NCI-H2196 (cell line): ENCODE measurements at regions not wholly inside any gene's neighbourhood (a gene's known extent, or its start where the extent isn't known, plus 50 kb on each side); places are given as distances from the start of the nearest gene placed in this dataset.

Experiments
- DNase-seq: peaks from one replicate; lab custom pipeline; 2025; ENCODE audit not compliant: unreplicated experiment; lab: John Stamatoyannopoulos, UW

GRCh38 chr5:158644301-158644700 lies 455.4 kb downstream of the EBF1 start:
- DNase-seq = no peak

DNA sequence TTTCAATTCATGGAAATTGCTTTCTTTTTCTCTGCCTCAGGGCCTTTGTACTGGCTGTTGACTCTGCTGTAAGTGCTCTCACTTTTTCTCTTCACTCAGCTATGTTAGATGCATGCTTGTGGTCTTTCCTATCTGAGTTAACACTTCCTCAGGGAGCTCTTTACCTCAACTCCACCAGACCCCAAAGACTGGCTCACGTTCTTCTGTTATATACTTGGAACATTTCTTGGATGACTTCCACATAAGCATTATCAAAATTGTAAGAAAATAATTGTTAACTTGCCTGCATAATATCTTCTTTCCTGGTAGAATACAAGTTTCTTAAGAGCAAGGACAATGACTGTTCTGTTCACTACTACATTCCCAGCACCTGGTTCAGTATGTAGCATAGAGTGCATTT lies 455.9 kb downstream of the EBF1 start:
- no peak for DNase-seq

- DNase-seq = no peak
Measured at GRCh38 chr5:158642879-158643278, 456.8 kb downstream of the EBF1 start.

- no peak for DNase-seq
Measured at GRCh38 chr5:158641016-158641415, 458.7 kb downstream of the EBF1 start.

DNA sequence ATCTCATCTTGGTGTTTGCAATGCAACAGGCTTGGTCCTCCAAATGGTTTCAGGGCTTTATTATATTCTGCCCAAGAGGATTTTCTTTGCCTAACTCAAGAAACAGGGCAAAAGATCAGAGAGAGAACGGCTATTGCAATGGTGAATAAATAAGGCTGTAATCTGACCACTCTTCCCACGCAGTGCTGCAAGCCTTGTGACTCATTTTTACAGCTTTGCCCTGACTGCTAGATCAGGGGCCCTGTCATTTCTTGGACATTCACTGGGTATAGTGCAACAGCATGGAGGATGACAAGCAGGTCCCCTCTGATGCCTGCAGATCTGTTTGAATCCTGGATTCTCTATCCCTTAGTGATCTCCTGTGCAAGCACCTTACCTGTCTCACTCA lies 459.1 kb downstream of the EBF1 start:
- DNase-seq = no peak

- DNase-seq = no peak
Measured at GRCh38 chr5:158639881-158640592, 459.7 kb downstream of the EBF1 start.

DNA sequence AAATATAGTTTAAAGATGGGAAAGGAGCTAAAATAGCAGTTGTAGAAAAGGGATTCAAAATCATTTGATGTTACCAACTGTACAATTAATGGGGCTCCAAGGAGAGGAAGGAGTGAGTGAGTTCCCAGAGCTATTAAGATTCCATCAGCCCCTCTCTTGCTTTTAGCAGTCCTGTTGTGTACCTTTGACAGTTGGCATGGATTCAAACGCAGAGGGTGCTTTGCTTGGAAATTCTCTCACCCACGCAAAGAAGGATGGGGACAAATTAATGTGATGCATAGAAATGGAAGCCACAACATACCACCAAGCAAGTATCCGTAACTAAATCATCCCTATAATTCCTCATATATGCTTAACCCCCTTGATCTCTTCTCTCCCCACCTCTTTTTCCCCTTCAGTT lies 461.3 kb downstream of the EBF1 start:
- DNase-seq = no peak

- no peak for DNase-seq
Measured at GRCh38 chr5:158637039-158637438, 462.7 kb downstream of the EBF1 start.

GRCh38 chr5:158635565-158635964 lies 464.2 kb downstream of the EBF1 start:
- DNase-seq = no peak

GRCh38 chr5:158634714-158635113 lies 465.0 kb downstream of the EBF1 start:
- DNase-seq = no peak

- no peak for DNase-seq
Measured at GRCh38 chr5:158629591-158630312, 470.0 kb downstream of the EBF1 start.

DNA sequence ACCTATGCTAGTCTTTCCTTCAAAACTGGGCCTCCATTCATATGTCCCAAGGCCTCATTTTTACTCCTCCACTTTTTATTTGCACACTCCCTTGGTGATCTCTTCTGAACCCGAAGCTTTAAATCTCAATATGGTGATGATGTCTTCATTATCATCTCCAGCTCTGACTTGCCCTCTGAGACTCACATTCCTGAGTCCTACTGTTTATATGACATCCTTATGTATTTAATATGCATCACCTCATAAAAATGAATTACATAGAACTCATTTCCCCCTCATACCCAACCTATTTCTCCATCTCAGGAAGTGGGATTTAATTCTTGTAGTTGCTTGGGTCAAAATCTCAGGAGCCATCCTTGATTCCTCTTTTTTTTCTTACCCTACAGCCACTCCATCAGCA lies 473.0 kb downstream of the EBF1 start:
- DNase-seq = no peak

DNA sequence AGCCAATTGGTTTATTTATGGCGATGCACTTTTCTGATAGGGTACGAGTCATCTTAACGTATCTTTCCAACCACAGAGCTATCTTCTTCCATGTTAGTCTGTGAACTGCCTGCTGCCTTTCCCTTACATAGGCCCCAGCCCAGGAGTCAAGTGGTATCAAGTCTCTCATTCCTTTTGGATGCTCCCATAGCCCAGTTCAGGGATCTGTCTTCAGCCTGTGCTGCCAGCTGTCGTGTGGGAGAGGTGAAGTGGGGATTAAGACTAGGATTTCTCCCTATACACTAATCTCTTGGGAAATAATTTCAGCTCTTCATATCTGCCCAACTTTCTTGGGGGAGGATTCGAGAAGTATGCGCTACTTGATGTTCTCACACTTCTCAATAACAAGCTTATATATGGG lies 475.7 kb downstream of the EBF1 start:
- no peak for DNase-seq

DNA sequence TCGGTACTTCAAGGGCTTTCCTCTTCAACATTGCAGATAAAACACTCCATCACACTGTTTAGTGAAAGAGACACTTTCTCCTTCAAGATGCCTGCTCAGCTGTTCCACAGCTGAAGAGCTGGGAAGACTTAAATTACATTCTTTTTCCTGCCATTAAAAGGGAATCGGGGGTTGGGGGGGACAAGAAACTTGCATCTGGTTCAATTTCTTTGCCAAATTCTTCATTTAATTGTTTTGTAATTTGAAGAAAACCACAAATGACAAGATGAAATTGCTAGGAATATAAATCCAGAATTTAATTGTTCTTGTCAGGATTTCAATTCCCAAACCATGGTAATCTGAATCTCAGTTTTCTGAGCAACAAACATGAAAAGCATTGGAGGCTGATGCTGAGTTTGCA lies 478.3 kb downstream of the EBF1 start:
- DNase-seq = no peak

DNA sequence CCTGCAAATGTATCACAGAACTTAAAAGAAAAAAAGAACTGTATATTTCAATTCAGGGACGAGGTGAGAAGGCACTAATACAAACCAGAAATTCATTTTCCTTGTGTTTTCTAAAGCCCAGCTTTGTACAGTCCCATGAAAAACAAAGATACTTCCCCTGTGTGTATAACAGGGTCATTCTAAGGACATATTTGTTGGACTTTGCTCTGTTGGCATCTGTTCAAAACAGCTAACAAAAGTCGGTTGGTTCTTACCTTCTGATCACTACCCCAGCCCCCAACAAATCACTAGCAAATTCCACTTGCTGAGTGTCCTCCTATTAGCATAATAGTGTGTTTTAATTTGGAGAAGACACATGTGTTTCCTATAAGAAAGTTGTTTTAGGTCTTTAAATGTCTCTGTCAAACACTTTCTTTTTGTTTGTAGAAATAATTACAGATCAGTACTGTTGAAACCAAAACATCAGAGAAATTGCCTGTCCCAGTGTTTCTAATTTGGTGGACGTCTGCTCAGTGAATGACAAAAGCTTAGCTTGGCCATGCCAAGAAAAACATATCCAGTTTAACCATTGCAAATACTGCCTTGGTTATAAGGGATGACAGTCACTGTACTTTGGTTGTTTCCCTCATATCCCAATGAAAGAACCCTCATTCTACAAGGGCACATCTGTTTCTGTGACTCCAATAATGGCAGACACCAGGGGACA lies 480.5 kb downstream of the EBF1 start:
- no peak for DNase-seq

- DNase-seq = no peak
Measured at GRCh38 chr5:158618256-158618655, 481.5 kb downstream of the EBF1 start.

DNA sequence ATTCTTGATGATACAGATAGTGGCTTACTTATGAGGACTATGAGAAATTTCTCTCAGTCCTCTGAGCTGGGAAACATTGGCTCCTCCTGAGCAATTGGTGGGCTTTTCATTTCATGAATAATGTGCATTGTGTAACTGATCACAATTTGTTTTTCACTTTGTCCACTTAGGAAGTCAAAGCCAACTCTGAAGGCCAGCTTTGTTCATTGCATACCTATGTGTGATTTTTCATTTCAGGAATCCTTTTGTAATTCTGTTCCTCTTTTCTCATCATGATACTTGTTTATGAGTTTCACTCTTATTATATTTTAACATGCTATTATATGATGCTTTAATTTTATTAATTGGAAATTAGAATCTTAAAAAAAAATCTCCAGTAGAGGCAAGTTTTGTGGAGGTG lies 483.0 kb downstream of the EBF1 start:
- no peak for DNase-seq

- DNase-seq = no peak
Measured at GRCh38 chr5:158614951-158615350, 484.8 kb downstream of the EBF1 start.

- no peak for DNase-seq
Measured at GRCh38 chr5:158611581-158611980, 488.1 kb downstream of the EBF1 start.

- DNase-seq = no peak
Measured at GRCh38 chr5:158610051-158610415, 489.7 kb downstream of the EBF1 start.

DNA sequence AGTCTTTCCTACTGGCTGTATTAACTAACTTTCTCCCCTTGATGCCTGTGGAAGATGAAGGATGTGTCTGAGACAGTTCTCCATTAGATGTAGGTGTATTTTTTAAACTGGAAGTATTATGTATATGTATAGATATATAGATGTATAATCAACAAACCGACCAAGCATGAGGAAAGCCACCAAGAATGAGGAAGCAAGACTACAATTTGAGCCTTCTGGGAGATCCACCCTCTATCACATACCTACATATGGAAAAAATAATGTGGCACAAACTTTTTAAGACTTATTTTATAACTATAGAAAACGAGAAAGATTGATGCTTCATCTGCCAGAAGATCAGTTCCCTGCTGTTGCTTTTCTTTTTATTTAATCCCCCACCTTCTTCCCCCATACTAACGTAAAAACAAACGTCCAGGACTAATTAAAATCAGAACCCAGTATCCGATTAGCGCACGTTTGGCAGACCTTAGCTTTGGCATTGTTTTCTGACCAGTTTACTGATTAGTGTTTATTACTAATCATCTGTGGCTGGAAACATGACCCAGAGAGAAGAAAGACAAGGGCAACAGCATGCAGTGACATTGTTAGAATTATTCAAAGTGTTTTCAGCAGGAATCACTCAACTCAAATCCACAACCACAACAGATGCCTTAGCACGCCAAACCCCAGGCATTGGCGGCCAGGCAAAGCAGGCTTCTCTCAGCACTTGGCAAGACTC lies 490.2 kb downstream of the EBF1 start:
- no peak for DNase-seq

GRCh38 chr5:158607088-158607487 lies 492.6 kb downstream of the EBF1 start:
- DNase-seq = no peak
